Loucy (cell line): ENCODE measurements at regions not wholly inside any gene's neighbourhood (a gene's known extent, or its start where the extent isn't known, plus 50 kb on each side); places are given as distances from the start of the nearest gene placed in this dataset.

ENCODE experiments used
- EZH2phosphoT487 ChIP-seq: fragments of 200-600 bp; IDR thresholded peaks from 2 replicates; pipeline ENCODE4 v1.6.1; 2018; ENCODE audit warnings: antibody characterized with exemption, mild to moderate bottlenecking, moderate library complexity, borderline replicate concordance
- TF ChIP-seq, protein P1 (sequence below): fragments of 200-600 bp; sonication (generic); conservative IDR thresholded peaks from 2 replicates; pipeline ENCODE4 v1.5.1; 2014; ENCODE audit warnings: mild to moderate bottlenecking, antibody characterized with exemption, low read length

DNA sequence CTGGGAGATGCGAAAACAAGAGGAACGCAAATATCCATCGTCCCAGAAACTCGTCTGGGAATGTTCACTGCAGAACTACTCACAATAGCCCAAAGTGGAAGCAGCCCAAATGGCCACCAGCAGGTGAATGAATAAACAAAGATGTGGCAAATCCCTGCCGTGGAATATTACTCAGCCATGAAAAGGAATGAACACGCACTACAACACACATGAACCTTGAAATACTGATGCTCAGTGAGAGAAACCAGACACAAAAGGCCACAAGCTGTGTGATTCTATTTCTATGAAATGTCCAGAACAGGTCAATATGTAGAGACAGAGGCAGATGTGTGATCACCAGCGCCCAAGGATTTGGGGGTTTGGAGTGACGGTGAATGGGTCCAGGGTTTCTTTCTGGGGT, 169.8 kb downstream of the IRF8 start:
- TF ChIP-seq EZH2phosphoT487, result no peak
- TF ChIP-seq, protein P1, sequence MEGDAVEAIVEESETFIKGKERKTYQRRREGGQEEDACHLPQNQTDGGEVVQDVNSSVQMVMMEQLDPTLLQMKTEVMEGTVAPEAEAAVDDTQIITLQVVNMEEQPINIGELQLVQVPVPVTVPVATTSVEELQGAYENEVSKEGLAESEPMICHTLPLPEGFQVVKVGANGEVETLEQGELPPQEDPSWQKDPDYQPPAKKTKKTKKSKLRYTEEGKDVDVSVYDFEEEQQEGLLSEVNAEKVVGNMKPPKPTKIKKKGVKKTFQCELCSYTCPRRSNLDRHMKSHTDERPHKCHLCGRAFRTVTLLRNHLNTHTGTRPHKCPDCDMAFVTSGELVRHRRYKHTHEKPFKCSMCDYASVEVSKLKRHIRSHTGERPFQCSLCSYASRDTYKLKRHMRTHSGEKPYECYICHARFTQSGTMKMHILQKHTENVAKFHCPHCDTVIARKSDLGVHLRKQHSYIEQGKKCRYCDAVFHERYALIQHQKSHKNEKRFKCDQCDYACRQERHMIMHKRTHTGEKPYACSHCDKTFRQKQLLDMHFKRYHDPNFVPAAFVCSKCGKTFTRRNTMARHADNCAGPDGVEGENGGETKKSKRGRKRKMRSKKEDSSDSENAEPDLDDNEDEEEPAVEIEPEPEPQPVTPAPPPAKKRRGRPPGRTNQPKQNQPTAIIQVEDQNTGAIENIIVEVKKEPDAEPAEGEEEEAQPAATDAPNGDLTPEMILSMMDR, result no peak
